Stromal cell of bone marrow (primary cell): ENCODE measurements at regions not wholly inside any gene's neighbourhood (a gene's known extent, or its start where the extent isn't known, plus 50 kb on each side); places are given as distances from the start of the nearest gene placed in this dataset.

Experiments used
- DNase-seq: peaks from one replicate; pipeline ENCODE4 v3.0.0-alpha.2; 2012; ENCODE audit warnings: low read depth

DNA sequence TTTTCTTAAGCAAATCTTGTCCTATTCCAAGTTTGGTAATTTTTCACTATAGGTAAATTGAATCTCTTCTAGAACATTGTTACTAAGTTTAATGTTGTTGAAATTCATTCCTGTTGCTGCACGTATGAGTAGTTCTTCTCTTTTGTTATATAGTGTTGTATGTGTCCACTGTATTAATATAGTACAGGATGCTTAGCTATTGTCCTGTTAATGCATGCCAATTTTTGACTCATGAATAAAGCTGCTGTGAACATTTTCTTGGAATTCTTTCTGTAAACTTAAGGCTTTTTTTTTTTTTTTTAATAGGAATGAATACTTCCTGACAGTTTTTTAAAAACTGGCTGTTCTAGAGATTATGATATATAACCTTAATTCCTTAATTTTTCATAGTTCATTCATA, 326.9 kb downstream of the SLC4A3 start:
- peak; percentile 9 for DNase-seq

GRCh38 chr2:219957820-219958219, 330.4 kb downstream of the SLC4A3 start:
- no peak for DNase-seq

- no peak for DNase-seq
Observed at GRCh38 chr2:219958941-219959340, 331.5 kb downstream of the SLC4A3 start.

- DNase-seq, result no peak
Observed at GRCh38 chr2:219959471-219959870, 332.0 kb downstream of the SLC4A3 start.

DNA sequence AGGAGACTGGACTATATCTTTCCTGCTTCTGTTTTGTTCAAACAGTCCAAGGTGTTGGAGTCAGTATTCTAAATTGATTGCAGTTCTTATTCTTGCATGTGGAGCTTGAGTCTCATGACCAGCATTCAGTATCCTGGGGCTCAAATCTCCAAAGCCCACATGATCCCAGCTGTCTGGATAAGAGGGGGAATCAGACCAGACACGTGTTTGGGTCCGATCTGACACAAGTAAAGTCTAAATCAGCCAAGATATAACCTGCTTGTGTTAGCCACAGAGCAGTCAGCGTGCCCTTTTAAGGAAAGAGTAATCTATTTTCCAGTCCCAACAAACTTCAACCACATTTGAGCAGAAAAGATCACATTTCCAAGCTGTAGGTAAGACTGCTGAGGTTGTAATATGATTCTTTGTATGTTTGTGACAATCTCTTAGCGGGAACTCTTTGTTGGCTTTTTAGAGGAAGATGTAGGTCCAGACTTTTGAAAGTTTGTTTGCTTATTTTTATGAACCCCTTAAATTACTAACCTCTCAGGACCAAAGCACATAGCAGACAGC, 334.6 kb downstream of the SLC4A3 start:
- no peak for DNase-seq

GRCh38 chr2:219962801-219963200, 335.4 kb downstream of the SLC4A3 start:
- no peak for DNase-seq

GRCh38 chr2:219965287-219966194, 338.1 kb downstream of the SLC4A3 start:
- no peak for DNase-seq

DNA sequence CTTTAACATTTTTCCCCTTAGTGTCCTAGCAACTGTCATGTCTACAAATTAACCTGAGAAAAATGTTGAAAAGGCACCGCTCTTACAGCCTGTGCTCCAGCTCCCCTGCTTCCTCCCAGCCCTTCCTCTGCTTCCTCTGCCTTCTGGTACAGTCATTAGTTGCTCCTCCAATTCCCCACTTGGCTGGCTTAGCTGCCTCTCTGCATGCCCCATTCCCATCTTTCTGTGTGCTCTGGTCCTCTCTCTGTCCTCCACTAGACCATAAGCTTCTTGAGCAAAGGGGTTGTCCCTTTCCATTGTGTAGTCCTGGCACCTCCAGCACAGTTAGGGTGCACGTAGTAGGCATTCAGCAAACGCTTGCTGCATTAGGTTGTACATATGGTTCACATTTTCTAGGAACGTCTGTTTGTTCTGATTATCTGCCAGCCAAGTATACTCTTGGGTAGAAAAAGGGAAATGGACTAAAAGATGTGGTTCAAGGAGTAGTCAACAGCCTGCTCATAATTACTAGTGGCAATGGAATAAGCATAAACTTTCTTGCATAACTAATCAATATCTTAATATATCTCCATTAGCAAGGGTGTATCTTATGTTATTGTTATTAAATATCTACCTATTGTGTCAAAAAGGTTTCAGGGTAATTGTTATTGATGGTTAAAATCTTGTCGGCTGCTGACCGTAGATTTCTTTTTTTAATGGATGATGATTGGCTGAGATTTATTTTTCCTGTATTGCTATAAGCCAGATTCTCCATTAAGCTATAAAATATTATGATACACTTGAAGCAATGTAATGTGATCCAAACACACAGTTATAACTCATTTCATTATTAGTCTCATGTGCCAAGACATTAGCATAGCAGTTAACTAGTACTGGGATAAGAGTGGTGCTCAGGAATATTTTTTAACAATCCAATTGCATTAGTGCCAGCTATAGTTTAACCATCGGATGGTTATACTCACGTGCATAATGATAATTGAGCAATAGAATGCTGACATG, 340.1 kb downstream of the SLC4A3 start:
- no peak for DNase-seq

- DNase-seq, result peak; percentile 18
Observed at GRCh38 chr2:219968685-219969345, 341.4 kb downstream of the SLC4A3 start.

DNA sequence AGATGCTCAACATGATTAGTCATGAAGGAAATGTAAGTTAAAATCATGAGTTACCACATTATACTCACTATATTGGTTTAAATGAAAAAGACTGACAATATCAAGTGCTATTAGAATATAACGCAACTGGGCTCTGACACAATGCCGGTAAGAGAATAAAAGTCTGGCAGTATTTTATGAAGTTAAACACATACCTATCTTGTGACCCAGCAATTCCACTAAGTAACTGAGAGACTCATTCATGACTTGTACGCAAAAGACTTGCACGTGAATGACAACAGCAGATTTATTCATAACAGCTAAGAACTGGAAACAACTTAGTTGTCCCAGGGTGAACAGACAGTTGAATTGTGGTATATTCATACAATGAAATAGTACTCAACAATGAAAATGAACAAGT, 342.1 kb downstream of the SLC4A3 start:
- peak; percentile 19 for DNase-seq

GRCh38 chr2:219973136-219973535, 345.7 kb downstream of the SLC4A3 start:
- DNase-seq, result no peak

DNA sequence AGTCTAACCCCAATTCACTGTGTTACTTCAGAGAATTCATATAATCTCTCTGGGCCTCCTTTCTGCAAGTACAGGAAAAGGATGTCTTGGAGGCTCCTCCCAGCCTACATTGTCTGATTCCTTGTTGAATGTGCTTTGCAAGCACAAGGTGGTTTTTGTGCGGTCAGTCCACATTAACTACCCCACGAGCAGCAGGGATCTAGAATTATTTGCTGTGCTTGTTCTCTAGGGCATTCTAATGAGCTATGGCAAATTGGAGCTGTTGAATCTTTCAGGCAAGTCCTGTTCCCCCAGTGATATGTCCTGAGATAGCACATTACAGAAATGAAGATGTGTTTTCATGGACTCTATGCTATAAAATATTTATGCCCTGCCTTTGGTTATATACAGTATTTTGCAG, 349.4 kb downstream of the SLC4A3 start:
- no peak for DNase-seq

GRCh38 chr2:219980638-219981037, 353.2 kb downstream of the SLC4A3 start:
- DNase-seq, result no peak

DNA sequence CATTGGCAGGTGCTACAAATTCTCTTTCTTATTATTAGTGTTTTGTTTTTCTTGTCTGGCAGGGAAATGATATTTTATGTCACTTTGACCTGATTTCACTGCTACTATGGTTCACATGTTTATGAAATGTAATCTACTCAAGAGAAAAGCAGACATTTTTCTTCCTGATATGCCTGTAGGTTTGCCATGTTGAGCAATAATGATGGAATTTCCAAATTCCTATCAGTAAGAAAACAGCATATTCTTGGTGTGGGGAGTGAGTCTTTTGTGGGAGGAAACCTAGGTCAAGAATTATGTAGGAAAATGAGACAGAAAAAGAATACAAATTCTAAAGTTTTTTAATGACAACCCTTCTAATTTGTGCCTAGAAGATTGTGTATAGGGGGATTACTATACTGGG, 356.4 kb downstream of the SLC4A3 start:
- no peak for DNase-seq

DNA sequence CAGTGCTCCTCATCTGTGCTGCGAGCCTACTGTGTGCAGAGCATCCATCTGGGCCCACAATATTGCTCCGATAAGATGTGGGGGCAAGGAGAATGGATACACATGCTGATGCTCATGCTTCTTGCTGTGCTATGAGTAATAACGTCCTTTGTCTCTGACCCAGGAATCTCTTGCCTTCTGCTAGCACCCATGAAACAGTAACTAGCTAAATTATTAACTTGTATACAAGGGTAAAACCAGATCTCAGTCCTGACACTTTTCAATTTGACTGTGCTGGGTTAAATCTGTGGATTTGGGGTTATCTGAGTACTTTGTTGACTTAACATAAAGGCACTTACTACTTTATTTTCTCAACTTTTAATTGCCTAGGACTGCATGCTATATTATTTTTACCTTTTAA, 357.6 kb downstream of the SLC4A3 start:
- DNase-seq, result no peak

- DNase-seq, result peak; percentile 97
Observed at GRCh38 chr2:219987830-219988229, 360.4 kb downstream of the SLC4A3 start.

DNA sequence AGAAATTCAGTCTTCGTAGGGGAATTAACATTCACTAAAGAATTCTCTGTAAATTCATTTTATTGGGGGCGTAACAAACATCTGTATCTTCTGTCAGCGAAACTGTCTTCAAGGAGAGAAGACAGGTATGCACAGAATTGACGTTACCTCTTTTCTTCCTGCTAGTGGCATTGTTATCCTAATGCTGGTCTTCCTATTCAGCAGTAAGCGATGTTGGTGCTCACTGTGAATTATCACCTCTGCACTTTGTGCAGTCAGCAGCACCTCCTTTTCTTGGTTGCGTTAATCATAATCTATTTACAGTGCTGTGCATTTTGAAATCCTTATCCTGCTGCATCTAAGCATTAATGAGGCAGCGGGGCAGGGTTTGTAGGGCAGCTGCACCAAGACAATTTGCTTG, 362.3 kb downstream of the SLC4A3 start:
- no peak for DNase-seq

- DNase-seq, result no peak
Observed at GRCh38 chr2:219991116-219991515, 363.7 kb downstream of the SLC4A3 start.

- DNase-seq, result no peak
Observed at GRCh38 chr2:219995399-219995798, 368.0 kb downstream of the SLC4A3 start.

DNA sequence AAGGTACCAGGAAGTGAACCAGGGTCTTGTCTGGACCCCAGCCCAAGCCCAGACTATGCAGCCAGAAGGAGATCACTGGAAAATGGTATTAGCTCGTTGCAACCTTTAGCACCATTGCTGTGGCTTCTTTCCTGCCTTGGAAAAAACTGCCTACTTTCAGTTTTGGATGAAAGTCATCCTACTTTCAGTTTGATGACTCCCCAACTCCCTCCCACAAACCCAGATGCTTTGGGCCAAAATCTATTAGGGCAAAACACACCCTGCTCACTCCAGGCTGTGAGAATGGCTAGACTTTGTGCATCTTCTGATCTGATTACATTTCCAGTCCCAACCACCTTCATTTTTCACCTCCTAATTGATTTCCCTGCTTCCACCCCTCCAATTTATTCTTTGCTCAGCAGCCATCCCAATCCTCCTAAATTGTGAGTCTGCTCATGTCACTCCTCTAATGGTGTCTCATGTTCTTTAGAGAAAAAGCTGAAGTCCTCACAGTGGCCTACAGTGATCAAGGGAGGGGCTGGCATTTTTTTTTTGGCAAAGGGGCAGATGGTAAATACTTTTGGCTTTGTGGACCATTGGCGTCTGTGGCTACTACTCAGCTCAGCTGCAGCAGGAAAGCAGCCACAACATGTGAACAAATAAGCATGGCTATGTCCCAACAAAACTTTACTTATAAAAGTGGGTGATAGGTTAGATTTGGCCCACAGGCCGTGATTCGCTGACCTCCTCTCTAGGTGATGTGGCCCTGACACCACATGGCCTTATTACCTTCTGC, 368.7 kb downstream of the SLC4A3 start:
- peak; percentile 41 for DNase-seq

DNA sequence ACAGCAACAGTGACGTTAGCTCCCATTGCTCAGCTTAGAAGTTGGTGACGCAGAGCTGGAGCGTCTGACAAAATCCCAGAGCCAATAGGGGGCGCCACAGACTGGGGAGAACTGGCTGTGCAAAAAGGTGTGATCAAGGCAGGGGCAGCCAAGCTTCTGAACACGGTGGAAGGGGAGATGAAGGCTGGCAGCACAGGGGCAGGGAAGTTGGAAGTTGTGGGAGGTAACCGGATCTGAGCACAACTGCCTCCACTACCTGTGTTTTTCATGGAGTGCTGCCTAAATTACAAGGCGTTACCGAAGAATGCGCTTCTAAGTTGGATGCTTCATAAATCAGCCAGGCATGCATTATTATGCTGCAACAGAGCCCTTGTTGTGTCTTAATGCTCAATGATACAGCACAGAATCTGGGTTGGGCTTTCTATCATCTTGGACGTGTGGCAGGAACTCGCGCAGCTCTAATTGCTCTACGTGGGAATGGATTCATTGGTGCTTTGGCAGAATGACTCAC, 370.0 kb downstream of the SLC4A3 start:
- DNase-seq, result no peak
